GM21390 (cell line): ENCODE measurements at regions not wholly inside any gene's neighbourhood (a gene's known extent, or its start where the extent isn't known, plus 50 kb on each side); places are given as distances from the start of the nearest gene placed in this dataset.

Source experiments
- ATAC-seq: cut with Tn5 transposase; IDR thresholded peaks from one replicate; pipeline ENCODE4 v1.9.1; 2021; ENCODE audit not compliant: unreplicated experiment

GRCh38 chr6:95489185-95489863, 88.0 kb upstream of the MANEA start:
- ATAC-seq, result no peak

GRCh38 chr6:95496769-95497426, 80.4 kb upstream of the MANEA start:
- no peak for ATAC-seq

GRCh38 chr6:95501032-95501904, 76.1 kb upstream of the MANEA start:
- ATAC-seq, result no peak

GRCh38 chr6:95503568-95503967, 73.8 kb upstream of the MANEA start:
- no peak for ATAC-seq

- ATAC-seq, result no peak
These were observed 65.9 kb upstream of the MANEA start for GRCh38 chr6:95511404-95511803.

GRCh38 chr6:95515975-95516374, 61.4 kb upstream of the MANEA start:
- ATAC-seq, result no peak

- no peak for ATAC-seq
These were observed 60.3 kb upstream of the MANEA start for GRCh38 chr6:95517004-95517403.

GRCh38 chr6:95517568-95517967, 59.8 kb upstream of the MANEA start:
- no peak for ATAC-seq

- no peak for ATAC-seq
These were observed 58.6 kb upstream of the MANEA start for GRCh38 chr6:95518630-95519227.

GRCh38 chr6:95519228-95520037, 57.9 kb upstream of the MANEA start:
- ATAC-seq, result no peak

GRCh38 chr6:95521181-95521580, 56.2 kb upstream of the MANEA start:
- ATAC-seq, result no peak
